A549 (cell line): ENCODE measurements at regions not wholly inside any gene's neighbourhood (a gene's known extent, or its start where the extent isn't known, plus 50 kb on each side); places are given as distances from the start of the nearest gene placed in this dataset.

Experiments used
- ATAC-seq, 2 experiments: fragments of 200-7000 bp in 1 of 2; fragments of >200 bp in 1 of 2; cut with Nextera tagmentation in 1 of 2; cut with Tn5 transposase in 1 of 2; 3 replicates each; pipeline versions ENCODE4 v1.8.0 to v1.9.1; 2018 to 2020; ENCODE audit warnings: mild to moderate bottlenecking in 1 of 2, moderate library complexity in 1 of 2
- CTCF ChIA-PET: fragments of 300-600 bp; sonication (Branson Sonifier 250); formaldehyde crosslinking; extraction: SDS; loops from one replicate; lab custom pipeline; 2021; ENCODE audit warnings: antibody characterized with exemption, inconsistent platforms; lab: Yijun Ruan, JAX
- POLR2A ChIA-PET: fragments of 350-600 bp; formaldehyde crosslinking; extraction: SDS; loops from one replicate; lab custom pipeline; 2021; ENCODE audit warnings: antibody characterized with exemption, inconsistent platforms; lab: Yijun Ruan, JAX
- DNase-seq, 2 experiments: peaks; one replicate each; pipeline versions ENCODE4 v3.0.0 to v3.0.0-alpha.2; 2011 to 2016; ENCODE audit warnings: low read depth in 1 of 2, low spot score in 1 of 2
- FAIRE-seq: peaks from 2 replicates; lab custom pipeline; 2011; peaks lifted over from hg19 to GRCh38; lab: Jason Lieb, UNC
- H3K27ac ChIP-seq, 2 experiments: fragments of >200 bp; sonication (Bioruptor Twin); formaldehyde crosslinking; 3 replicates each; pipeline ENCODE4 v1.5.1; 2016 to 2017
- H3K4me1 ChIP-seq: fragments of >200 bp; sonication (Bioruptor Twin); formaldehyde crosslinking; 3 replicates; pipeline ENCODE4 v1.6.1; 2016
- H3K4me2 ChIP-seq: fragments of >200 bp; sonication (Bioruptor Twin); formaldehyde crosslinking; 3 replicates; pipeline ENCODE4 v1.6.1; 2016
- H3K4me3 ChIP-seq: fragments of >200 bp; sonication (Bioruptor Twin); formaldehyde crosslinking; 3 replicates; pipeline ENCODE4 v1.5.1; 2016
- H3K9me3 ChIP-seq: fragments of >200 bp; sonication (Bioruptor Twin); formaldehyde crosslinking; 3 replicates; pipeline ENCODE4 v1.6.1; 2016
- CHD4 ChIP-seq: fragments of 200-600 bp; sonication (generic); IDR thresholded peaks from 2 replicates; pipeline ENCODE4 v1.6.1; 2016; ENCODE audit warnings: antibody characterized with exemption, mild to moderate bottlenecking, borderline replicate concordance
- E2F6 ChIP-seq: IDR thresholded peaks from 2 replicates; pipeline ENCODE4 v1.6.1; 2012; ENCODE audit warnings: low read depth, borderline replicate concordance
- ELK1 ChIP-seq: fragments of 150-350 bp; IDR thresholded peaks from 2 replicates; pipeline ENCODE4 v1.6.1; 2014; ENCODE audit warnings: low read depth, mild to moderate bottlenecking, low read length
- EP300 ChIP-seq, 2 experiments: fragments of >200 bp; sonication (Bioruptor Twin); formaldehyde crosslinking; IDR thresholded peaks; 2 replicates in 1 of 2; 3 replicates in 1 of 2; pipeline ENCODE4 v1.6.1; 2016 to 2017
- HOXB13 ChIP-seq: fragments of 250-450 bp; sonication (Bioruptor Pico); IDR thresholded peaks from 2 replicates; pipeline ENCODE4 v1.5.0; 2020; ENCODE audit warnings: low read depth, mild to moderate bottlenecking, moderate library complexity
- JUN ChIP-seq, 2 experiments: fragments of >200 bp; sonication (Bioruptor Twin); formaldehyde crosslinking; IDR thresholded peaks; 2 replicates in 1 of 2; 3 replicates in 1 of 2; pipeline ENCODE4 v1.6.1; 2016 to 2017
- PBX3 ChIP-seq: IDR thresholded peaks from 2 replicates; pipeline ENCODE4 v1.6.1; 2012
- POLR2A ChIP-seq: IDR thresholded peaks from 2 replicates; pipeline ENCODE4 v1.6.1; 2012; ENCODE audit warnings: mild to moderate bottlenecking, low read length
- POLR2AphosphoS2 ChIP-seq: conservative IDR thresholded peaks from 2 replicates; pipeline ENCODE4 v1.6.1; 2012; ENCODE audit warnings: low read length, improper control_type of control experiment, inconsistent platforms
- RARB ChIP-seq: fragments of 250-450 bp; sonication (Bioruptor Pico); IDR thresholded peaks from 2 replicates; pipeline ENCODE4 v1.8.0; 2021; ENCODE audit warnings: mild to moderate bottlenecking, moderate library complexity
- RCOR1 ChIP-seq: fragments of 150-350 bp; IDR thresholded peaks from 2 replicates; pipeline ENCODE4 v1.6.1; 2014; ENCODE audit warnings: antibody characterized with exemption, low read length, low read depth
- REST ChIP-seq: fragments of 200-600 bp; sonication (generic); IDR thresholded peaks from 2 replicates; pipeline ENCODE4 v1.6.1; 2016; ENCODE audit warnings: antibody characterized with exemption, mild to moderate bottlenecking, moderate library complexity
- RNF2 ChIP-seq: fragments of 200-600 bp; sonication (generic); IDR thresholded peaks from 2 replicates; pipeline ENCODE4 v1.6.1; 2016; ENCODE audit warnings: low read depth, mild to moderate bottlenecking, antibody characterized with exemption, moderate library complexity, borderline replicate concordance
- SMC3 ChIP-seq: fragments of >200 bp; sonication (Bioruptor Twin); formaldehyde crosslinking; IDR thresholded peaks from 3 replicates; pipeline ENCODE4 v1.6.1; 2018; ENCODE audit warnings: inconsistent platforms
- SREBF2 ChIP-seq: fragments of 450-650 bp; IDR thresholded peaks from 2 replicates; pipeline ENCODE4 v1.6.1; 2014; ENCODE audit warnings: mild to moderate bottlenecking, moderate library complexity
- USF2 ChIP-seq: fragments of 450-650 bp; IDR thresholded peaks from 2 replicates; pipeline ENCODE4 v1.6.1; 2014; ENCODE audit warnings: antibody characterized with exemption
- ZFP36 ChIP-seq: fragments of 450-650 bp; IDR thresholded peaks from 2 replicates; pipeline ENCODE4 v1.6.1; 2014; ENCODE audit warnings: borderline replicate concordance; ENCODE audit not compliant: partially characterized antibody
- WGBS: methylation state at CpG from one replicate; pipeline ENCODE4 v1.1.6; 2017; ENCODE audit errors: missing lambda C conversion rate; 5-methylcytosine and 5-hydroxymethylcytosine counted together

GRCh38 chr16:63516394-63516793 is 1480.2 kb upstream of the CDH8 start (continued):
- TF ChIP-seq HOXB13, result no peak
- no peak for TF ChIP-seq POLR2AphosphoS2
- no peak for TF ChIP-seq E2F6
- no peak for TF ChIP-seq JUN (IDR thresholded peaks at IDR 0.05)
- TF ChIP-seq SMC3, result no peak
- TF ChIP-seq RCOR1, result no peak

- Histone ChIP-seq H3K4me2 (no peak overlapping the region), H3K4me3 (no peak overlapping the region), H3K27ac (no peak overlapping the region), H3K9me3 (no peaks in the 10 kb centered on the region), H3K4me1 (no peaks in the 10 kb centered on the region)
- POLR2A ChIA-PET, result no interaction called here
- CTCF ChIA-PET, result no interaction called here
- DNase-seq (no peak), ATAC-seq (no peak), FAIRE-seq (no peak)
- WGBS, result 6% methylated on average over 1 of the region's 1 CpG
- no peak for TF ChIP-seq RNF2
These were observed 1476.7 kb upstream of the CDH8 start for GRCh38 chr16:63512910-63513309.

GRCh38 chr16:63497408-63497807 is 1461.2 kb upstream of the CDH8 start:
- H3K4me2 ChIP-seq, result no peak overlapping the region
- no peak for ATAC-seq
- TF ChIP-seq POLR2A (no peak), SREBF2 (no peak), RARB (CRISPR knock-in tag) (no peak), ZFP36 (no peak), USF2 (no peak), CHD4 (no peak), REST (no peak)
- TF ChIP-seq, all 56 proteins: peak for 0
- Histone ChIP-seq H3K27ac (no peak overlapping the region), H3K9me3 (no peaks in the 10 kb centered on the region), H3K4me1 (no peaks in the 10 kb centered on the region), H3K4me3 (no peak overlapping the region)
- no peak for FAIRE-seq
- no peak for DNase-seq
- ChIA-PET CTCF (no interaction called here), POLR2A (no interaction called here)
- WGBS, result 35% methylated on average over 2 of the region's 2 CpGs

GRCh38 chr16:63496282-63496681 is 1460.0 kb upstream of the CDH8 start:
- FAIRE-seq (no peak), ATAC-seq (no peak), DNase-seq (no peak)
- no peak for TF ChIP-seq EP300 (IDR thresholded peaks at IDR 0.05)
- TF ChIP-seq ELK1, result no peak
- TF ChIP-seq PBX3, result no peak
- POLR2A ChIA-PET, result no interaction called here
- CTCF ChIA-PET, result no interaction called here
- Histone ChIP-seq H3K4me2 (no peak overlapping the region), H3K27ac (no peak overlapping the region), H3K4me1 (no peaks in the 10 kb centered on the region), H3K9me3 (no peaks in the 10 kb centered on the region), H3K4me3 (no peak overlapping the region)
- 6% methylated on average over 1 of the region's 1 CpG for WGBS
